ENCODE measurements at regions not wholly inside any gene's neighbourhood (a gene's known extent, or its start where the extent isn't known, plus 50 kb on each side); places are given as distances from the start of the nearest gene placed in this dataset.

DNA sequence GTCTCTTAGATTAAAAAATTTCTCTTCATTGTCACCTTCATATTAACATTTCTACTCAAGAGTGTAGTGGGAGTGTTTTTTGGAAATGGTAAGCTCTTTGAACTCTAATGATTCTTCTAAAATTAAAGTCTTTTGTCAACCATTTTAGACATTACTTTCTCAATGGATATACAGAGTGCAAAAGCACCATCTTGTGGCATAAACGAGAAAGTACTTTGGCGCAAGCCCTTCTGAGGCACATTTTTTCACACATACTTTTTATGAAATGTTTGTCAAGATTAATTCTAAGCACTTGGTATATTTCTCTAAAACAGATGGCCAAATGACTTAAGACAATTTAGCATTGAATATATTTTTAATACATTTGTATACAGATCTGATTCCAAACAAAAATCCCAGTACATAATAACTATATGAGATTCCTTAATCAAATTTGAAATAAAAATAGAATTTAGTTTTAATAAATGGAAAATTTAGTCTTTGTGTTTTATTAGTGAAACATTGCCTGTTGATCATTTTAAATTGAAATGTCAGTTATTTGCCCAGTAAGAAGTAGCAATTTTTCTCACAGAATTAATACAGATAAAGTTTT, 63.3 kb upstream of the GALNT5 start:
- H3K27me3 ChIP-seq (replicated peaks; ENCODE audit: control insufficient read depth, insufficient read depth, low read length), result no peaks in the 10 kb centered on the region
- no peaks in the 10 kb centered on the region for H3K36me3 ChIP-seq (ENCODE audit: control insufficient read depth, insufficient read depth, low read length)
- TF ChIP-seq, protein P1, sequence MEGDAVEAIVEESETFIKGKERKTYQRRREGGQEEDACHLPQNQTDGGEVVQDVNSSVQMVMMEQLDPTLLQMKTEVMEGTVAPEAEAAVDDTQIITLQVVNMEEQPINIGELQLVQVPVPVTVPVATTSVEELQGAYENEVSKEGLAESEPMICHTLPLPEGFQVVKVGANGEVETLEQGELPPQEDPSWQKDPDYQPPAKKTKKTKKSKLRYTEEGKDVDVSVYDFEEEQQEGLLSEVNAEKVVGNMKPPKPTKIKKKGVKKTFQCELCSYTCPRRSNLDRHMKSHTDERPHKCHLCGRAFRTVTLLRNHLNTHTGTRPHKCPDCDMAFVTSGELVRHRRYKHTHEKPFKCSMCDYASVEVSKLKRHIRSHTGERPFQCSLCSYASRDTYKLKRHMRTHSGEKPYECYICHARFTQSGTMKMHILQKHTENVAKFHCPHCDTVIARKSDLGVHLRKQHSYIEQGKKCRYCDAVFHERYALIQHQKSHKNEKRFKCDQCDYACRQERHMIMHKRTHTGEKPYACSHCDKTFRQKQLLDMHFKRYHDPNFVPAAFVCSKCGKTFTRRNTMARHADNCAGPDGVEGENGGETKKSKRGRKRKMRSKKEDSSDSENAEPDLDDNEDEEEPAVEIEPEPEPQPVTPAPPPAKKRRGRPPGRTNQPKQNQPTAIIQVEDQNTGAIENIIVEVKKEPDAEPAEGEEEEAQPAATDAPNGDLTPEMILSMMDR (IDR thresholded peaks at IDR 0.05; ENCODE audit: insufficient read depth, low read length, poor library complexity, severe bottlenecking), result peak; percentile 58
- DNase-seq (ENCODE audit: extremely low read depth, insufficient read length), result peak; percentile 22
- no peak overlapping the region for H3K4me3 ChIP-seq (replicated peaks; ENCODE audit: low read depth, low read length)

DNA sequence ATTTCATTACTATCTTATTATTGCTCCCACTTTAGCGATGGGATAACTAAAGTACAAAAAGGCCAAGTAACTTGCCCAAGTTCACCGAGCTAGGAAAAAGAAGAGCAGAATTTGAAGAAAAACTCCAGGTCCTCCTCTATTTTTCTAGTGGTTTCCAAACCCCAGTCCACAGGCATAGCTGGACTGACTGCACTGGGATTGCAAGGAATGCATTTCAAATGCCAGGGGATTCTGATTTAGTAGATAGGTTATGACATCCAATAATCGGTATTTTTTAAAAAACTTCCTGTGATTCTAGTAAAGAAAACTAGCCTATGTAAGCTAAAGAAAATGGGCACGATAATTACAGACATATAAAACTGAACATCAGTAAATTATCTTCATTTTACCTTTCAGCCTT, 62.7 kb upstream of the GALNT5 start:
- no peaks in the 10 kb centered on the region for H3K27me3 ChIP-seq (replicated peaks; ENCODE audit: control insufficient read depth, insufficient read depth, low read length)
- TF ChIP-seq, protein P1 (IDR thresholded peaks at IDR 0.05; ENCODE audit: insufficient read depth, low read length, poor library complexity, severe bottlenecking), result no peak
- H3K4me3 ChIP-seq (replicated peaks; ENCODE audit: low read depth, low read length), result no peak overlapping the region
- H3K36me3 ChIP-seq (ENCODE audit: control insufficient read depth, insufficient read depth, low read length), result no peaks in the 10 kb centered on the region
- DNase-seq (ENCODE audit: extremely low read depth, insufficient read length), result no peak

DNA sequence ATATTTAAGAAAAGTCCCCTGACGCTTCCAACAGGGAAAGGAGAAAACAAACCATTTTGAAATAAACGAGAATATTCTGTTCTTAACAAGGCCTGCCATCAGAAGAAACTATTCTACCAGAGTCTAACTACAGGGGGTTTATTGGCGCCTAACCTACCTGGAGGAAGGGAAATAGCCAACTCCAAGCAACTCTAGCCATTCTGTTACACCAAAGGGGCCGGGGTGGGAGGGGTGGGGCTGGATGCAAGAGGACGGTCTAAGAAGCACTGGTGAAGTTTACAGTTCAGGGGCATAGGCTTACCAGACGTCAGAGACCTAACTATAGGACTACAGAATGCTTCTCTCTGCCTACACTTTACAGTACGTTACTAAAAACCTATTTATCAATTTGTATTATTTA, 60.5 kb upstream of the GALNT5 start:
- DNase-seq (ENCODE audit: extremely low read depth, insufficient read length), result no peak
- no peaks in the 10 kb centered on the region for H3K36me3 ChIP-seq (ENCODE audit: control insufficient read depth, insufficient read depth, low read length)
- H3K4me3 ChIP-seq (replicated peaks; ENCODE audit: low read depth, low read length), result no peak overlapping the region
- no peaks in the 10 kb centered on the region for H3K27me3 ChIP-seq (replicated peaks; ENCODE audit: control insufficient read depth, insufficient read depth, low read length)
- TF ChIP-seq, protein P1 (IDR thresholded peaks at IDR 0.05; ENCODE audit: insufficient read depth, low read length, poor library complexity, severe bottlenecking), result no peak

DNA sequence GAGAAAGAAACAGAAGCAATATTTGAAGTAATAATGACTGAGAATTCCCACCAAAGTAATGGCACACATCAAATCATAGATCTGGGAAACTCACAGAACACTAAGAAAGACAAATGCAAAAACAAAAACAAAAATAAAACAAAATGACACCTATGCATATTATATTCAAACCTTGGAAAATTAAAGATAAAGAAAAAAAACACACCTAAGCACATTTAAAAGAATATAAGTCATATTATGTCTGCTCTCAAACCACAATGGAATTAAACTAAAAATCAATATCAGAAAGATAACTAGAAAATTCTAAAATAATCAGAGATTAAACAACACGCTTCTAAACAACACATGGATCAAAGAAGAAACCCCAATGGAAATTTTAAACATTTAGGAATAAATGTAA, 59.7 kb upstream of the GALNT5 start:
- Histone ChIP-seq H3K36me3 (ENCODE audit: control insufficient read depth, insufficient read depth, low read length) (no peaks in the 10 kb centered on the region), H3K27me3 (replicated peaks; ENCODE audit: control insufficient read depth, insufficient read depth, low read length) (no peaks in the 10 kb centered on the region), H3K4me3 (replicated peaks; ENCODE audit: low read depth, low read length) (no peak overlapping the region)
- TF ChIP-seq, protein P1 (IDR thresholded peaks at IDR 0.05; ENCODE audit: insufficient read depth, low read length, poor library complexity, severe bottlenecking), result no peak
- no peak for DNase-seq (ENCODE audit: extremely low read depth, insufficient read length)

DNA sequence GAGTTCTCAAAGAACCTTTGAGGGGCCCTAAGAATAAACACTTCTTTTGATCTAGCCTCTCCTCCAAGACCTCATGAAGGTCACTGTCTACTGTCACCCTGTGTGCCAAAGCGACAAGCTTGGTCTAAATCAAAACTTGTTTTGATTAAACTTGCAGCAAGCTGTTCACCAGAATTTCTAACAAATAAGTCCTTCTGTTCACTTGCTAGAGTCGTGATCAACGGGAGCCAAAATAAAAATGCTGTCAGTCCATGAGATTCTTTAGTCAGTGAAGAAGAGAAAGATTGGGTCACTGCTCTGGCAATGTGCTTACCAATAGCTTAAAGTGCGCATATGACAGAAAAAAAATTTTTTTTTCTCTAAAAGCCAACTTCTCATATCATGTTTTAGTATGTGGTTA, 53.9 kb upstream of the GALNT5 start:
- TF ChIP-seq, protein P1 (IDR thresholded peaks at IDR 0.05; ENCODE audit: insufficient read depth, low read length, poor library complexity, severe bottlenecking), result no peak
- Histone ChIP-seq H3K27me3 (replicated peaks; ENCODE audit: control insufficient read depth, insufficient read depth, low read length) (no peaks in the 10 kb centered on the region), H3K36me3 (ENCODE audit: control insufficient read depth, insufficient read depth, low read length) (no peaks in the 10 kb centered on the region), H3K4me3 (replicated peaks; ENCODE audit: low read depth, low read length) (no peak overlapping the region)
- DNase-seq (ENCODE audit: extremely low read depth, insufficient read length), result no peak

DNA sequence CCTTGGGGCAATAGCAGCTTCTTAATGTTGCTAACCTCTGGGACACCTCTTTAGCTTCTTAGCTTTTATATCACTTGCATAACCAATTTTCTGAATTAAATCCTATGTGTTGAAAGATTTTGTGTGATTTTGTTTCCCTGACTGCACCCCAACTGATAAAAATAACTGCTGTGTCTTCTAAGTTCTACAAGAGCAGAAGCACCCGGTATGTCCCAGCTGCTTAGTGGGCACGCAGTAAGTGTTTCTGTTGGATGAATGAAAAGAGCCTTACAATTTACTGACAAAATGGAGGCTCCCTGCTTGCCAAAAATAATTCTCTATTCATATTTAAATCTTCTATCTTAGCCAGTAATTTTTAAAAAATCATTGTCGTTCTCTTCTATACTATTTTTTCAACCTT, 53.1 kb upstream of the GALNT5 start:
- DNase-seq (ENCODE audit: extremely low read depth, insufficient read length), result no peak
- no peak overlapping the region for H3K4me3 ChIP-seq (replicated peaks; ENCODE audit: low read depth, low read length)
- H3K36me3 ChIP-seq (ENCODE audit: control insufficient read depth, insufficient read depth, low read length), result no peaks in the 10 kb centered on the region
- TF ChIP-seq, protein P1 (IDR thresholded peaks at IDR 0.05; ENCODE audit: insufficient read depth, low read length, poor library complexity, severe bottlenecking), result no peak
- H3K27me3 ChIP-seq (replicated peaks; ENCODE audit: control insufficient read depth, insufficient read depth, low read length), result no peaks in the 10 kb centered on the region

Data from GM06990 (cell line).